PC-9 (cell line): ENCODE measurements at regions not wholly inside any gene's neighbourhood (a gene's known extent, or its start where the extent isn't known, plus 50 kb on each side); places are given as distances from the start of the nearest gene placed in this dataset.

Source experiments
- BruUV-seq: library from RNA; stranded (reverse); fragments of 400-500 nt; replicated peaks from 2 replicates; lab custom pipeline; 2021; lab: Mats Ljungman, UMichigan
- CTCF ChIA-PET: fragments of 300-600 bp; sonication (Branson Sonifier 250); formaldehyde crosslinking; loops from one replicate; lab custom pipeline; 2022; ENCODE audit warnings: antibody characterized with exemption; lab: Charles Lee
- POLR2A ChIA-PET: fragments of 300-600 bp; sonication (Branson Sonifier 250); formaldehyde crosslinking; loops from one replicate; lab custom pipeline; 2022; ENCODE audit warnings: antibody characterized with exemption; ENCODE audit not compliant: unreplicated experiment; lab: Charles Lee
- DNase-seq, 2 experiments: peaks; one replicate each; pipeline versions ENCODE4 v3.0.0 to v3.0.0-alpha.2; 2015 to 2022; ENCODE audit warnings: mixed read lengths in 1 of 2
- H2AFZ ChIP-seq: fragments of 200-600 bp; sonication (generic); 2 replicates; pipeline ENCODE4 v1.8.1; 2017; ENCODE audit warnings: antibody characterized with exemption
- H3F3A ChIP-seq: fragments of 200-600 bp; sonication (generic); 2 replicates; pipeline ENCODE4 v1.8.1; 2017; ENCODE audit warnings: antibody characterized with exemption, mild to moderate bottlenecking, low read depth; ENCODE audit not compliant: insufficient read depth
- H3K27ac ChIP-seq: fragments of 200-600 bp; sonication (generic); 2 replicates; pipeline ENCODE4 v1.6.1; 2016; ENCODE audit warnings: mixed run types
- H3K27me3 ChIP-seq: fragments of 200-600 bp; sonication (generic); 2 replicates; pipeline ENCODE4 v1.6.1; 2016; ENCODE audit warnings: low read depth, mixed run types; ENCODE audit not compliant: insufficient read depth
- H3K36me3 ChIP-seq: fragments of 200-600 bp; sonication (generic); 2 replicates; pipeline ENCODE4 v1.6.1; 2016; ENCODE audit warnings: low read depth, mixed run types
- H3K4me1 ChIP-seq: fragments of 200-600 bp; sonication (generic); replicated peaks from 2 replicates; pipeline ENCODE4 v1.6.1; 2016; ENCODE audit warnings: mixed run types; ENCODE audit not compliant: insufficient read depth
- H3K4me2 ChIP-seq: fragments of 200-600 bp; sonication (generic); 2 replicates; pipeline ENCODE4 v1.6.1; 2017; ENCODE audit warnings: mixed run types
- H3K4me3 ChIP-seq: fragments of 200-600 bp; sonication (generic); 2 replicates; pipeline ENCODE4 v1.6.1; 2016; ENCODE audit warnings: mixed run types
- H3K79me2 ChIP-seq: fragments of 200-600 bp; sonication (generic); 2 replicates; pipeline ENCODE4 v1.6.1; 2017; ENCODE audit warnings: low read depth, mixed run types
- H3K9me2 ChIP-seq: fragments of 200-600 bp; sonication (generic); 2 replicates; pipeline ENCODE4 v1.8.1; 2017; ENCODE audit warnings: mild to moderate bottlenecking; ENCODE audit not compliant: insufficient read depth
- H3K9me3 ChIP-seq: fragments of 200-600 bp; sonication (generic); 2 replicates; pipeline ENCODE4 v1.8.1; 2016; ENCODE audit warnings: low read depth; ENCODE audit not compliant: insufficient read depth
- H4K20me1 ChIP-seq: fragments of 200-600 bp; sonication (generic); 2 replicates; pipeline ENCODE4 v1.8.1; 2017; ENCODE audit not compliant: insufficient read depth
- EZH2 ChIP-seq: fragments of 200-600 bp; sonication (generic); IDR thresholded peaks from 2 replicates; pipeline ENCODE4 v1.8.0; 2017; ENCODE audit warnings: antibody characterized with exemption, low read depth
- intact Hi-C: fragments of 100-400 bp; cut with micrococcal nuclease; formaldehyde crosslinking; loops from one replicate; pipeline ENCODE4 v1.10.0; 2022; ENCODE audit not compliant: unreplicated experiment
- TF ChIP-seq, protein P1 (sequence below): fragments of 200-600 bp; sonication (generic); conservative IDR thresholded peaks from 2 replicates; pipeline ENCODE4 v1.6.1; 2017; ENCODE audit warnings: mixed run types, antibody characterized with exemption, mild to moderate bottlenecking, moderate library complexity

DNA sequence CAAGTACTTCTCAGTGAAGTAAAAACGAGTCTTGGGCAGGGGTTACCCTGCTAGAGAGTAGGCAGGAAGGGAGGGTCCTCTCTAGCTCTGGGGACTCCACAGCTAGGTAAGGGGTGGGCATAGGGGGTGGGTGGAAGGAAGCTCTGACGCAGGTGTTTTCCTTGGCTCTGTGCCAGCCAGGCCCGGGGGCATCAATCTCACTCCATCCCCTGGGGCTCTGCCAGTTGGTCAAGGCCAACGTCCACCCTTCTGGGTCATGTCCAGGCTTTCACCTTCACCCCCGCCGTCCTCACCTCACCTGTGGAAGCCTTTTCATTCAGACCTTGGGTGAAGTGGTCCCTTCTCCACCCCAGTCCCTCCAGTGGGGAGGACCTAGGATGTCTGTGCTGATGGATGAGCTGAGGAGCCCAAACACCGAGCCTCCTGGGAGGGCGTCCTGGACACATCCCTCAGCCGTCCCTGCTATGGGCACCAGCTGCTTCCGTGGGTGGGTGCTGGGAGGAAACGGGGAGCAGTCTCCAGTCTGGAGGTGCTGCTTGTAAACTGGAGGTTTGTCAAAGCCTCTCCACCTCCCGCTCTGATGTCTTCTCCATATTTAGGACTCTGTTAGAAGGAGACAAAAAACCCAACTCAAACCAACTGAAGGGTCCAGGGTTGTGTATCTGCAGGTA, 71.5 kb upstream of the SFSWAP start:
- H3K9me2 ChIP-seq, result no peaks in the 10 kb centered on the region
- H3K4me1 ChIP-seq, result no peaks in the 10 kb centered on the region
- H3K4me3 ChIP-seq, result no peak overlapping the region
- no peaks in the 10 kb centered on the region for H3K9me3 ChIP-seq
- BruUV-seq, result no TSS peak
- H3K27ac ChIP-seq, result no peak overlapping the region
- no peaks in the 10 kb centered on the region for H3K79me2 ChIP-seq
- ChIA-PET CTCF (no interaction called here), POLR2A (no interaction called here)
- no peak overlapping the region for H2AFZ ChIP-seq
- H3K4me2 ChIP-seq, result no peak overlapping the region
- H3K27me3 ChIP-seq, result peaks cover 81% of the 10 kb centered on the region
- no peak for DNase-seq
- intact Hi-C loops, result no loop called here
- no peaks in the 10 kb centered on the region for H3F3A ChIP-seq
- H4K20me1 ChIP-seq, result no peaks in the 10 kb centered on the region
- H3K36me3 ChIP-seq, result no peaks in the 10 kb centered on the region
- TF ChIP-seq, protein P1, sequence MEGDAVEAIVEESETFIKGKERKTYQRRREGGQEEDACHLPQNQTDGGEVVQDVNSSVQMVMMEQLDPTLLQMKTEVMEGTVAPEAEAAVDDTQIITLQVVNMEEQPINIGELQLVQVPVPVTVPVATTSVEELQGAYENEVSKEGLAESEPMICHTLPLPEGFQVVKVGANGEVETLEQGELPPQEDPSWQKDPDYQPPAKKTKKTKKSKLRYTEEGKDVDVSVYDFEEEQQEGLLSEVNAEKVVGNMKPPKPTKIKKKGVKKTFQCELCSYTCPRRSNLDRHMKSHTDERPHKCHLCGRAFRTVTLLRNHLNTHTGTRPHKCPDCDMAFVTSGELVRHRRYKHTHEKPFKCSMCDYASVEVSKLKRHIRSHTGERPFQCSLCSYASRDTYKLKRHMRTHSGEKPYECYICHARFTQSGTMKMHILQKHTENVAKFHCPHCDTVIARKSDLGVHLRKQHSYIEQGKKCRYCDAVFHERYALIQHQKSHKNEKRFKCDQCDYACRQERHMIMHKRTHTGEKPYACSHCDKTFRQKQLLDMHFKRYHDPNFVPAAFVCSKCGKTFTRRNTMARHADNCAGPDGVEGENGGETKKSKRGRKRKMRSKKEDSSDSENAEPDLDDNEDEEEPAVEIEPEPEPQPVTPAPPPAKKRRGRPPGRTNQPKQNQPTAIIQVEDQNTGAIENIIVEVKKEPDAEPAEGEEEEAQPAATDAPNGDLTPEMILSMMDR, result no peak
- TF ChIP-seq EZH2, result no peak

DNA sequence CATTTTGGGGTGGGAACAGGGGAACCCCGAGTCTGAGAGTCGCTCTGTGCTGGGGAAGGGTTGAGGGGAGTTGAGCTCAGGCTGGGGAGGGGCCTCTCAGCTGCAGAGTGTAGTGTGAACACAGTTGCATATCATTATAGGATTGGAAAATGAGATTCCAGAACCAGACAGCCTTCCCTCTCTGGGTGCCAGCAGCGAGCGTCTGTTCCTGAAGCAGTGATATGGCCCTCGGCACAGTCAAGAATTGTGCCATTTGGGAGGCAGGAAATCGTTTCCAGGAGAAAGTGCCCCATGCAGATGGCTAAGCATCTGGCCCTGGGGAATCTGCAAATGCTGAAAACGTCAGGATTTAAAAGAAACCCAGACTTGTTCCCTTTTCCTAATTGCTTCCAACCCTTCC, 70.4 kb upstream of the SFSWAP start:
- no peaks in the 10 kb centered on the region for H3K36me3 ChIP-seq
- H3K79me2 ChIP-seq, result no peaks in the 10 kb centered on the region
- H3F3A ChIP-seq, result no peaks in the 10 kb centered on the region
- no peak overlapping the region for H2AFZ ChIP-seq
- TF ChIP-seq EZH2, result no peak
- TF ChIP-seq, protein P1, result no peak
- H3K27ac ChIP-seq, result no peak overlapping the region
- no peaks in the 10 kb centered on the region for H3K9me3 ChIP-seq
- no peak overlapping the region for H3K4me3 ChIP-seq
- H4K20me1 ChIP-seq, result no peaks in the 10 kb centered on the region
- POLR2A ChIA-PET, result no interaction called here
- no peaks in the 10 kb centered on the region for H3K4me1 ChIP-seq
- BruUV-seq, result no TSS peak
- intact Hi-C loops, result no loop called here
- H3K9me2 ChIP-seq, result no peaks in the 10 kb centered on the region
- DNase-seq, result no peak
- peaks cover 78% of the 10 kb centered on the region for H3K27me3 ChIP-seq
- CTCF ChIA-PET, result no interaction called here
- no peak overlapping the region for H3K4me2 ChIP-seq

DNA sequence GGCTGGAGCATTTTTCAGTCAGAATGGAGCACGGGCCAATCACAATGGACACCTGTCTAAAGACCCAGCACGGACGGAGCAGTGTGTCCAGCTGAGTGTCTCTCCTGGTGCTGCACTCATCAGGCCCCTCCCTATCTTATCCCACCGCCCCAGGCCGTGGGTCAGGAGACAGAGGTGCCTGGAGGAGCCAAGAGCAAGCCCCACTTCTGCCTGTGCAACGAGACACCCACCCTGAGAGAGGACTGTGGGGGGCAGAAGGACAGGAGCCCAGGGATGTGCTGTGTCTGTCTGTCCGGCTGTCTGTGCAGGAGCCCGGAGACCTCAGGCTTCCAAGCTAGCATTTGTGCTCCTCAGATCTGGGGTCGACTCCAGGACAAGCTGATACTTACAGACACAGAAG, 69.6 kb upstream of the SFSWAP start:
- H3K27me3 ChIP-seq, result peaks cover 70% of the 10 kb centered on the region
- intact Hi-C loops, result no loop called here
- H3K9me3 ChIP-seq, result no peaks in the 10 kb centered on the region
- no peaks in the 10 kb centered on the region for H3K36me3 ChIP-seq
- no peak overlapping the region for H3K27ac ChIP-seq
- ChIA-PET POLR2A (no interaction called here), CTCF (no interaction called here)
- H3K4me3 ChIP-seq, result no peak overlapping the region
- no peaks in the 10 kb centered on the region for H3K4me1 ChIP-seq
- no TSS peak for BruUV-seq
- no peak overlapping the region for H2AFZ ChIP-seq
- H3K4me2 ChIP-seq, result no peak overlapping the region
- H4K20me1 ChIP-seq, result no peaks in the 10 kb centered on the region
- no peaks in the 10 kb centered on the region for H3F3A ChIP-seq
- no peaks in the 10 kb centered on the region for H3K9me2 ChIP-seq
- H3K79me2 ChIP-seq, result no peaks in the 10 kb centered on the region
- DNase-seq, result no peak
- TF ChIP-seq EZH2, result no peak
- TF ChIP-seq, protein P1, result no peak
